SK-N-SH treated with all-trans-retinoic acid at 6 μM for 48 hours (cell line): ENCODE measurements at regions not wholly inside any gene's neighbourhood (a gene's known extent, or its start where the extent isn't known, plus 50 kb on each side); places are given as distances from the start of the nearest gene placed in this dataset.

Experiments used
- ATAC-seq: fragments of 200-7000 bp; cut with Tn5 transposase; 3 replicates; pipeline ENCODE4 v1.9.1; 2020; ENCODE audit warnings: mild to moderate bottlenecking, moderate library complexity
- BACH2 ChIP-seq: fragments of 250-450 bp; sonication (Bioruptor Pico); IDR thresholded peaks from 2 replicates; pipeline ENCODE4 v1.9.0; 2021; ENCODE audit warnings: mild to moderate bottlenecking, borderline replicate concordance
- CSDC2 ChIP-seq: fragments of 250-450 bp; sonication (Bioruptor Pico); IDR thresholded peaks from 2 replicates; pipeline ENCODE4 v1.5.0; 2020; ENCODE audit warnings: mild to moderate bottlenecking, moderate library complexity
- ESRRG ChIP-seq: fragments of 250-450 bp; sonication (Bioruptor Pico); IDR thresholded peaks from 2 replicates; pipeline ENCODE4 v1.6.1; 2021; ENCODE audit warnings: mild to moderate bottlenecking
- GLIS3 ChIP-seq: fragments of 250-450 bp; sonication (Bioruptor Pico); IDR thresholded peaks from 2 replicates; pipeline ENCODE4 v1.5.0; 2020; ENCODE audit warnings: mild to moderate bottlenecking, moderate library complexity
- OSR1 ChIP-seq: fragments of 250-450 bp; sonication (Bioruptor Pico); IDR thresholded peaks from 2 replicates; pipeline ENCODE4 v1.8.0; 2022; ENCODE audit warnings: moderate library complexity, mild to moderate bottlenecking, inconsistent platforms
- PPARA ChIP-seq: fragments of 250-450 bp; sonication (Bioruptor Pico); IDR thresholded peaks from 2 replicates; pipeline ENCODE4 v1.5.0; 2020; ENCODE audit warnings: mild to moderate bottlenecking, borderline replicate concordance
- RARB ChIP-seq: fragments of 250-450 bp; sonication (Bioruptor Pico); IDR thresholded peaks from 2 replicates; pipeline ENCODE4 v1.8.0; 2021; ENCODE audit warnings: mild to moderate bottlenecking, moderate library complexity
- SNAI2 ChIP-seq: fragments of 250-450 bp; sonication (Bioruptor Pico); IDR thresholded peaks from 2 replicates; pipeline ENCODE4 v1.5.0; 2020; ENCODE audit warnings: mild to moderate bottlenecking, moderate library complexity
- TCF4 ChIP-seq: fragments of 250-450 bp; sonication (Bioruptor Pico); IDR thresholded peaks from 2 replicates; pipeline ENCODE4 v1.8.0; 2021; ENCODE audit warnings: mild to moderate bottlenecking, moderate library complexity, borderline replicate concordance
- TOX ChIP-seq: fragments of 250-450 bp; sonication (Bioruptor Pico); IDR thresholded peaks from 2 replicates; pipeline ENCODE4 v1.8.0; 2021; ENCODE audit warnings: mild to moderate bottlenecking, moderate library complexity, borderline replicate concordance
- ZC3H10 ChIP-seq: fragments of 250-450 bp; sonication (Bioruptor Pico); IDR thresholded peaks from 2 replicates; pipeline ENCODE4 v1.5.1; 2021; ENCODE audit warnings: mild to moderate bottlenecking, moderate library complexity
- ZFP3 ChIP-seq: fragments of 250-450 bp; sonication (Bioruptor Pico); IDR thresholded peaks from 2 replicates; pipeline ENCODE4 v1.5.0; 2020; ENCODE audit warnings: mild to moderate bottlenecking, moderate library complexity
- ZFP30 ChIP-seq: fragments of 450-650 bp; formaldehyde crosslinking; IDR thresholded peaks from 2 replicates; pipeline ENCODE4 v1.5.0; 2022; ENCODE audit warnings: mild to moderate bottlenecking, moderate library complexity
- ZNF565 ChIP-seq: fragments of 450-650 bp; formaldehyde crosslinking; conservative IDR thresholded peaks from 2 replicates; pipeline ENCODE4 v1.5.0; 2020; ENCODE audit warnings: low read depth, mild to moderate bottlenecking, moderate library complexity
- ZNF70 ChIP-seq: fragments of 450-650 bp; formaldehyde crosslinking; IDR thresholded peaks from 2 replicates; pipeline ENCODE4 v1.5.0; 2020; ENCODE audit warnings: mild to moderate bottlenecking, moderate library complexity
- ZNF8 ChIP-seq: fragments of 450-650 bp; formaldehyde crosslinking; IDR thresholded peaks from 2 replicates; pipeline ENCODE4 v1.5.0; 2020; ENCODE audit warnings: mild to moderate bottlenecking, moderate library complexity
- TF ChIP-seq, protein P1 (sequence below): fragments of 250-450 bp; sonication (Bioruptor Pico); IDR thresholded peaks from 2 replicates; pipeline ENCODE4 v1.5.1; 2020; ENCODE audit warnings: low read depth, mild to moderate bottlenecking, moderate library complexity
- TF ChIP-seq, protein P2 (sequence below): fragments of 250-450 bp; sonication (Bioruptor Pico); IDR thresholded peaks from 2 replicates; pipeline ENCODE4 v1.5.0; 2020; ENCODE audit warnings: mild to moderate bottlenecking, moderate library complexity
- TF ChIP-seq, protein P3 (sequence below): fragments of 250-450 bp; sonication (Bioruptor Pico); IDR thresholded peaks from 2 replicates; pipeline ENCODE4 v1.5.1; 2021; ENCODE audit warnings: mild to moderate bottlenecking, moderate library complexity
- TF ChIP-seq, protein P4 (sequence below): fragments of 250-450 bp; sonication (Bioruptor Pico); IDR thresholded peaks from 2 replicates; pipeline ENCODE4 v1.8.0; 2021; ENCODE audit warnings: low read depth, mild to moderate bottlenecking, moderate library complexity, borderline replicate concordance
- TF ChIP-seq, protein P5 (sequence below): fragments of 250-450 bp; sonication (Bioruptor Pico); IDR thresholded peaks from 2 replicates; pipeline ENCODE4 v1.8.0; 2020; ENCODE audit warnings: mild to moderate bottlenecking, moderate library complexity, borderline replicate concordance

DNA sequence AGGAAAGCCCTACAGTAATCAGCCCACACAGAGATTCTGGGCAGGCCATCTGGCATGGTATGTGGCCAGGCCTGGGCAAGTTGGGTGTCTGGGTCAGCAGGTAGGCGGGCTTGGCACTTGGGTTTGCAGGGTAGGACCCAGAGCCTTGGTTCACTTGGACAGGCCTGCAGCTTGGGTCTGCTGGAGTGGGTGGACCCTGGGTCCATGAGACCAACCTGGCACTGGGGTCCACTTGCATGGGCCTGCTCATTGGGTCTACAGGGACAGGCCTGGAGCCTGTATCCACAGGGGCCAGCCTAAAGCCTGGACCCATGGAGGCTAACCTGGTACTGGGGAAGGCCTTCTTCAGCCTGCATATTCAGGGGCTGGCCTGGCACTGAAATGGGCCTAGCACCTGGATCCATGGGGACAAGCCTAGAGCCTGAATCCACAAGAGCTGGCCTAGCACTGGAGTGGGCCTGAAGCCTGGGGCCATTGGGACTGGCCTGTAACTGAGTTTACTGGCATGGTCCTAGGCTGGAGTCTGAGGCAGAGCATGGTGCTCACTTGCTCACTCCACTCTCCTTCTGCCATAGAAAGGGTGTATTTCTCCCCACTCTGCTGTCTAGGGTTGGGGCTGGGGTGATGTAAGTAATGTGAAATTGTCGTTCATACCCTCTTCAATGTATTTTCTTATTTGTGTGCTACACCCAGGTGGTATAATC is 315.0 kb downstream of the AHR start:
- ATAC-seq: no peak
- TF ChIP-seq CSDC2 (CRISPR knock-in tag): no peak
- TF ChIP-seq ZNF8: no peak
- no peak for TF ChIP-seq OSR1 (CRISPR knock-in tag)
- TF ChIP-seq ZFP30 (CRISPR knock-in tag): no peak
- TF ChIP-seq, protein P1, sequence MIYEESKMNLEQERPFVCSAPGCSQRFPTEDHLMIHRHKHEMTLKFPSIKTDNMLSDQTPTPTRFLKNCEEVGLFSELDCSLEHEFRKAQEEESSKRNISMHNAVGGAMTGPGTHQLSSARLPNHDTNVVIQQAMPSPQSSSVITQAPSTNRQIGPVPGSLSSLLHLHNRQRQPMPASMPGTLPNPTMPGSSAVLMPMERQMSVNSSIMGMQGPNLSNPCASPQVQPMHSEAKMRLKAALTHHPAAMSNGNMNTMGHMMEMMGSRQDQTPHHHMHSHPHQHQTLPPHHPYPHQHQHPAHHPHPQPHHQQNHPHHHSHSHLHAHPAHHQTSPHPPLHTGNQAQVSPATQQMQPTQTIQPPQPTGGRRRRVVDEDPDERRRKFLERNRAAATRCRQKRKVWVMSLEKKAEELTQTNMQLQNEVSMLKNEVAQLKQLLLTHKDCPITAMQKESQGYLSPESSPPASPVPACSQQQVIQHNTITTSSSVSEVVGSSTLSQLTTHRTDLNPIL (CRISPR knock-in tag): no peak
- no peak for TF ChIP-seq RARB (CRISPR knock-in tag)
- no peak for TF ChIP-seq TOX (CRISPR knock-in tag)
- TF ChIP-seq TCF4 (CRISPR knock-in tag): no peak
- TF ChIP-seq ZNF70: no peak
- no peak for TF ChIP-seq GLIS3
- TF ChIP-seq ZFP3 (CRISPR knock-in tag): no peak
- no peak for TF ChIP-seq SNAI2 (CRISPR knock-in tag)
- no peak for TF ChIP-seq ZC3H10
- no peak for TF ChIP-seq ZNF565 (CRISPR knock-in tag)
- TF ChIP-seq, protein P2, sequence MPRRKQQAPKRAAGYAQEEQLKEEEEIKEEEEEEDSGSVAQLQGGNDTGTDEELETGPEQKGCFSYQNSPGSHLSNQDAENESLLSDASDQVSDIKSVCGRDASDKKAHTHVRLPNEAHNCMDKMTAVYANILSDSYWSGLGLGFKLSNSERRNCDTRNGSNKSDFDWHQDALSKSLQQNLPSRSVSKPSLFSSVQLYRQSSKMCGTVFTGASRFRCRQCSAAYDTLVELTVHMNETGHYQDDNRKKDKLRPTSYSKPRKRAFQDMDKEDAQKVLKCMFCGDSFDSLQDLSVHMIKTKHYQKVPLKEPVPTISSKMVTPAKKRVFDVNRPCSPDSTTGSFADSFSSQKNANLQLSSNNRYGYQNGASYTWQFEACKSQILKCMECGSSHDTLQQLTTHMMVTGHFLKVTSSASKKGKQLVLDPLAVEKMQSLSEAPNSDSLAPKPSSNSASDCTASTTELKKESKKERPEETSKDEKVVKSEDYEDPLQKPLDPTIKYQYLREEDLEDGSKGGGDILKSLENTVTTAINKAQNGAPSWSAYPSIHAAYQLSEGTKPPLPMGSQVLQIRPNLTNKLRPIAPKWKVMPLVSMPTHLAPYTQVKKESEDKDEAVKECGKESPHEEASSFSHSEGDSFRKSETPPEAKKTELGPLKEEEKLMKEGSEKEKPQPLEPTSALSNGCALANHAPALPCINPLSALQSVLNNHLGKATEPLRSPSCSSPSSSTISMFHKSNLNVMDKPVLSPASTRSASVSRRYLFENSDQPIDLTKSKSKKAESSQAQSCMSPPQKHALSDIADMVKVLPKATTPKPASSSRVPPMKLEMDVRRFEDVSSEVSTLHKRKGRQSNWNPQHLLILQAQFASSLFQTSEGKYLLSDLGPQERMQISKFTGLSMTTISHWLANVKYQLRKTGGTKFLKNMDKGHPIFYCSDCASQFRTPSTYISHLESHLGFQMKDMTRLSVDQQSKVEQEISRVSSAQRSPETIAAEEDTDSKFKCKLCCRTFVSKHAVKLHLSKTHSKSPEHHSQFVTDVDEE (CRISPR knock-in tag): no peak
- TF ChIP-seq PPARA (CRISPR knock-in tag): no peak
- TF ChIP-seq, protein P3, sequence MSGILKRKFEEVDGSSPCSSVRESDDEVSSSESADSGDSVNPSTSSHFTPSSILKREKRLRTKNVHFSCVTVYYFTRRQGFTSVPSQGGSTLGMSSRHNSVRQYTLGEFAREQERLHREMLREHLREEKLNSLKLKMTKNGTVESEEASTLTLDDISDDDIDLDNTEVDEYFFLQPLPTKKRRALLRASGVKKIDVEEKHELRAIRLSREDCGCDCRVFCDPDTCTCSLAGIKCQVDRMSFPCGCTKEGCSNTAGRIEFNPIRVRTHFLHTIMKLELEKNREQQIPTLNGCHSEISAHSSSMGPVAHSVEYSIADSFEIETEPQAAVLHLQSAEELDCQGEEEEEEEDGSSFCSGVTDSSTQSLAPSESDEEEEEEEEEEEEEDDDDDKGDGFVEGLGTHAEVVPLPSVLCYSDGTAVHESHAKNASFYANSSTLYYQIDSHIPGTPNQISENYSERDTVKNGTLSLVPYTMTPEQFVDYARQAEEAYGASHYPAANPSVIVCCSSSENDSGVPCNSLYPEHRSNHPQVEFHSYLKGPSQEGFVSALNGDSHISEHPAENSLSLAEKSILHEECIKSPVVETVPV (CRISPR knock-in tag): no peak
- TF ChIP-seq, protein P4, sequence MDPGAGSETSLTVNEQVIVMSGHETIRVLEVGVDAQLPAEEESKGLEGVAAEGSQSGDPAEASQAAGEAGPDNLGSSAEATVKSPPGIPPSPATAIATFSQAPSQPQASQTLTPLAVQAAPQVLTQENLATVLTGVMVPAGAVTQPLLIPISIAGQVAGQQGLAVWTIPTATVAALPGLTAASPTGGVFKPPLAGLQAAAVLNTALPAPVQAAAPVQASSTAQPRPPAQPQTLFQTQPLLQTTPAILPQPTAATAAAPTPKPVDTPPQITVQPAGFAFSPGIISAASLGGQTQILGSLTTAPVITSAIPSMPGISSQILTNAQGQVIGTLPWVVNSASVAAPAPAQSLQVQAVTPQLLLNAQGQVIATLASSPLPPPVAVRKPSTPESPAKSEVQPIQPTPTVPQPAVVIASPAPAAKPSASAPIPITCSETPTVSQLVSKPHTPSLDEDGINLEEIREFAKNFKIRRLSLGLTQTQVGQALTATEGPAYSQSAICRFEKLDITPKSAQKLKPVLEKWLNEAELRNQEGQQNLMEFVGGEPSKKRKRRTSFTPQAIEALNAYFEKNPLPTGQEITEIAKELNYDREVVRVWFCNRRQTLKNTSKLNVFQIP (CRISPR knock-in tag): no peak
- no peak for TF ChIP-seq BACH2 (CRISPR knock-in tag)

DNA sequence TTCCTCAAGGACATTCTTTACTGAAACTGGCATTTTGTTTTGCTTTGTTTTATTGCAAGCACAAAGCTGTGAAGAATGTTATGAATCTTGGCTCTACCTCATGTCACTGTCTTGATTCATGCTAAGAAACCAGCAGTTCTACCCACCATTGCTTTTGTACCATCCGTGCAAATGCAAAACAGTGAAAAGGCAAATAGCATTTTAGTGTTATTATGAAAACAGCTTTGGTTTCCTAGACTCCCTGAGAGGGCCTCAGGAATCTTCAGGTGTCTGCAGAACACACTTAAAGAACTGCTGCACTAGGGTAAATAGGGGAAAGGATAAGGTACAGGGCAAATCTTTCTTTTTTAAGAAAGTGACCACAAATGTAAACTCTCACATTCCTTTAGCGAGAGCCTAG is 318.9 kb downstream of the AHR start:
- no peak for ATAC-seq
- TF ChIP-seq, protein P2 (CRISPR knock-in tag): no peak
- TF ChIP-seq ZFP3 (CRISPR knock-in tag) (no peak), ZNF8 (no peak), TOX (CRISPR knock-in tag) (no peak), ZC3H10 (no peak), TCF4 (CRISPR knock-in tag) (no peak), ZNF565 (CRISPR knock-in tag) (no peak), ESRRG (CRISPR knock-in tag) (no peak), OSR1 (CRISPR knock-in tag) (no peak), CSDC2 (CRISPR knock-in tag) (no peak), PPARA (CRISPR knock-in tag) (no peak)
- TF ChIP-seq, protein P5, sequence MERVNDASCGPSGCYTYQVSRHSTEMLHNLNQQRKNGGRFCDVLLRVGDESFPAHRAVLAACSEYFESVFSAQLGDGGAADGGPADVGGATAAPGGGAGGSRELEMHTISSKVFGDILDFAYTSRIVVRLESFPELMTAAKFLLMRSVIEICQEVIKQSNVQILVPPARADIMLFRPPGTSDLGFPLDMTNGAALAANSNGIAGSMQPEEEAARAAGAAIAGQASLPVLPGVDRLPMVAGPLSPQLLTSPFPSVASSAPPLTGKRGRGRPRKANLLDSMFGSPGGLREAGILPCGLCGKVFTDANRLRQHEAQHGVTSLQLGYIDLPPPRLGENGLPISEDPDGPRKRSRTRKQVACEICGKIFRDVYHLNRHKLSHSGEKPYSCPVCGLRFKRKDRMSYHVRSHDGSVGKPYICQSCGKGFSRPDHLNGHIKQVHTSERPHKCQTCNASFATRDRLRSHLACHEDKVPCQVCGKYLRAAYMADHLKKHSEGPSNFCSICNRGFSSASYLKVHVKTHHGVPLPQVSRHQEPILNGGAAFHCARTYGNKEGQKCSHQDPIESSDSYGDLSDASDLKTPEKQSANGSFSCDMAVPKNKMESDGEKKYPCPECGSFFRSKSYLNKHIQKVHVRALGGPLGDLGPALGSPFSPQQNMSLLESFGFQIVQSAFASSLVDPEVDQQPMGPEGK (CRISPR knock-in tag): no peak
- TF ChIP-seq, protein P3 (CRISPR knock-in tag): no peak
- TF ChIP-seq, protein P1 (CRISPR knock-in tag): no peak
- TF ChIP-seq, protein P4 (CRISPR knock-in tag): no peak
